ENCODE measurements at regions not wholly inside any gene's neighbourhood (a gene's known extent, or its start where the extent isn't known, plus 50 kb on each side); places are given as distances from the start of the nearest gene placed in this dataset.
"Not testable (repeated sequence)": the region's sequence is repeated elsewhere in the genome, so short reads cannot be mapped to it uniquely, and the experiment has no call there.

GRCh38 chr4:18422685-18423084 lies 401.1 kb upstream of the LCORL start:
- TF ChIP-seq CTCF (IDR thresholded peaks at IDR 0.05; ENCODE audit: insufficient read depth, low read length, poor library complexity, severe bottlenecking) = no peak
- Histone ChIP-seq H3K36me3 (ENCODE audit: control insufficient read depth, insufficient read depth, low read length) (no peaks in the 10 kb centered on the region), H3K4me3 (ENCODE audit: low read depth, low read length) (no peak overlapping the region), H3K27me3 (ENCODE audit: control insufficient read depth, insufficient read depth, low read length) (no peaks in the 10 kb centered on the region)
- DNase-seq (ENCODE audit: low read depth) = no peak

DNA sequence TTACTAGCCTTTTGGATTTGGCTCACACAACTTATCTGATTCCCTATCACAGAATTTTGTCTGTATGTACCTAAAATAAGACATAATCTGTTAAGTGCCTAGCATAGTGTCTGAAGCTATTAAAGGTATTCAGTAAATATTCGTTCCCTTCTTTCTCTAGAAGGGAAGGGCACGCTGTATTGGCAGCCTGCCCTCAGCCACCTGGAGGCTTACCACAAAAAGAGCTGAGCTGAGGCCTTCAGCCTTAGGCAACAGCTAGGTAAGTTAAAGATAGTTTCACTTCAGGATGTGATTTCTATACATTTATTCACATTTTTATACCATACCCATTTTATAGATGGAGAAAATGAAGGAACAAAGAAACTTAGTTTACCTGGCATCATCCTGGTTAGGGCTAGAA lies 400.0 kb upstream of the LCORL start:
- no peak overlapping the region for H3K4me3 ChIP-seq (ENCODE audit: low read depth, low read length)
- DNase-seq (ENCODE audit: low read depth) = no peak
- no peaks in the 10 kb centered on the region for H3K36me3 ChIP-seq (ENCODE audit: control insufficient read depth, insufficient read depth, low read length)
- H3K27me3 ChIP-seq (ENCODE audit: control insufficient read depth, insufficient read depth, low read length) = no peaks in the 10 kb centered on the region
- no peak for TF ChIP-seq CTCF (IDR thresholded peaks at IDR 0.05; ENCODE audit: insufficient read depth, low read length, poor library complexity, severe bottlenecking)

DNA sequence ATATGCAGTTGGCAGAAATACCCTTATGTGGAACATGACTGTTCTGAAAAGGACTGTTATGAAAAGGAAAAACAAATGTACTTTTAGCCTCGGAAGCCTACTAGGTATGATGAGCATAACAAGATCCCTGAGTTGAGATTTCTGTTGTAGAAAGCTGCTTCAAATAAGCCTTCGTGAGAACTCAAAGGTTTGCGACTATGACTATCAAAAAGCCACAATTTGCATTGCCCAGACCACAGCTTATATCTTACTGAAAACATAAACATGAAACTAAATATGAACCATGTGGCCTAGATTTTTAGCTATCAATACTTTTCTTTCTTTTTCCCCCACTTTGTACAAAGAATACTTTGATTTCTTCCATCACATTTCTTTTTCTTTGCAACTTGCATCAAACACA lies 398.2 kb upstream of the LCORL start:
- Histone ChIP-seq H3K4me3 (ENCODE audit: low read depth, low read length) (no peak overlapping the region), H3K36me3 (ENCODE audit: control insufficient read depth, insufficient read depth, low read length) (no peaks in the 10 kb centered on the region), H3K27me3 (ENCODE audit: control insufficient read depth, insufficient read depth, low read length) (no peaks in the 10 kb centered on the region)
- no peak for DNase-seq (ENCODE audit: low read depth)
- TF ChIP-seq CTCF (IDR thresholded peaks at IDR 0.05; ENCODE audit: insufficient read depth, low read length, poor library complexity, severe bottlenecking) = no peak

- peak overlapping the region; percentile 24 for H3K4me3 ChIP-seq (ENCODE audit: low read depth, low read length)
- not testable (repeated sequence) for H3K36me3 ChIP-seq (ENCODE audit: control insufficient read depth, insufficient read depth, low read length); H3K27me3 ChIP-seq (ENCODE audit: control insufficient read depth, insufficient read depth, low read length); DNase-seq (ENCODE audit: low read depth)
Observed at GRCh38 chr4:18418195-18418898, 396.8 kb upstream of the LCORL start.

DNA sequence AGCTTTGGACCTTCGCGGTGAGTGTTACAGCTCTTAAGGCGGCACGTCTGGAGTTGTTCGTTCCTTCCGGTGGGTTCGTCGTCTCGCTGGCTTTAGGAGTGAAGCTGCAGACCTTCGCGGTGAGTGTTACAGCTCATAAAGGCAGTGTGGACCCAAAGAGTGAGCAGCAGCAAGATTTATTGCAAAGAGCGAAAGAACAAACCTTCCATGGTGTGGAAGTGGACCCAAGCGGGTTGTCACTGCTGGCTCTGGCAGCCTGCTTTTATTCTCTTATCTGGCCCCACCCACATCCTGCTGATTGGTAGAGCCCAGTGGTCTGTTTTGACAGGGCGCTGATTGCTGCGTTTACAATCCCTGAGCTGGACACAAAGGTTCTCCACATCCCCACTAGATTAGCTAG lies 396.1 kb upstream of the LCORL start:
- not testable (repeated sequence) for H3K27me3 ChIP-seq (ENCODE audit: control insufficient read depth, insufficient read depth, low read length); H3K4me3 ChIP-seq (ENCODE audit: low read depth, low read length); H3K36me3 ChIP-seq (ENCODE audit: control insufficient read depth, insufficient read depth, low read length); DNase-seq (ENCODE audit: low read depth)

DNA sequence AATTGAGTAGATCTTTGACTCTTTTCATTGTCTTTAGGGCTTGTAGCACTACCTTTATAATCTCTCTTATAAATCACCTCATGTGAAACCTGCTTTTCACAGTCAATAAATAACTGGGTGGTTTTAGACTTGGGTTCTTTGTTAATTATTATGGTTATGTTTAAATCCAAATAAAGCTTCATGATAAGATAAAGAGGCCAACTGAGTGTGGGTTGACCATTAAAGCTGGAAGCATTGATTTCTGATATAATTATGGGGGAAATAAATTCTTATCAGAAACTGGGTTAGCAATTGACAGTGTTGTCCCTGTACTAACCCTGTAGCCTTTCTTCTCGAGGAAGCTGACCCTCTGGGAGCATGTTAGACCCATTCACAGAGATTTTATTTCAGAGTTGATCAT lies 384.7 kb upstream of the LCORL start:
- no peaks in the 10 kb centered on the region for H3K36me3 ChIP-seq (ENCODE audit: control insufficient read depth, insufficient read depth, low read length)
- no peak overlapping the region for H3K4me3 ChIP-seq (ENCODE audit: low read depth, low read length)
- no peak for DNase-seq (ENCODE audit: low read depth)
- no peaks in the 10 kb centered on the region for H3K27me3 ChIP-seq (ENCODE audit: control insufficient read depth, insufficient read depth, low read length)
- no peak for TF ChIP-seq CTCF (IDR thresholded peaks at IDR 0.05; ENCODE audit: insufficient read depth, low read length, poor library complexity, severe bottlenecking)

- Histone ChIP-seq H3K27me3 (ENCODE audit: control insufficient read depth, insufficient read depth, low read length) (no peaks in the 10 kb centered on the region), H3K4me3 (ENCODE audit: low read depth, low read length) (no peak overlapping the region), H3K36me3 (ENCODE audit: control insufficient read depth, insufficient read depth, low read length) (no peaks in the 10 kb centered on the region)
- DNase-seq (ENCODE audit: low read depth) = no peak
- no peak for TF ChIP-seq CTCF (IDR thresholded peaks at IDR 0.05; ENCODE audit: insufficient read depth, low read length, poor library complexity, severe bottlenecking)
Observed at GRCh38 chr4:18405054-18405453, 383.5 kb upstream of the LCORL start.
